ENCODE measurements at regions not wholly inside any gene's neighbourhood (a gene's known extent, or its start where the extent isn't known, plus 50 kb on each side); places are given as distances from the start of the nearest gene placed in this dataset.

GRCh38 chr4:57194068-57194611, 84.0 kb upstream of the IGFBP7 start:
- CTCF ChIA-PET, result no interaction called here
- H3K9me3 ChIP-seq (ENCODE audit: control insufficient read depth in 1 of 2, insufficient read depth in 1 of 2, low read length in 2 of 2), result peaks cover 0 to 17% of the 10 kb centered on the region in 2 experiments

GRCh38 chr4:57193209-57193810, 83.1 kb upstream of the IGFBP7 start:
- Mint-ChIP-seq H3K4me3 (no peak overlapping the region), H3K27ac (no peak overlapping the region), H3K27me3 (peaks cover 48% of the 10 kb centered on the region), H3K36me3 (ENCODE audit: low read depth) (no peaks in the 10 kb centered on the region), H3K4me1 (ENCODE audit: low read depth) (no peaks in the 10 kb centered on the region), H3K9me3 (no peaks in the 10 kb centered on the region)
- DNase-seq, result no peak
- peaks cover 14 to 22% of the 10 kb centered on the region in 2 experiments for H3K27me3 ChIP-seq (ENCODE audit: control insufficient read depth in 1 of 2, insufficient read depth in 2 of 2, low read length in 2 of 2)
- H3K36me3 ChIP-seq (ENCODE audit: insufficient read depth, low read length), result no peaks in the 10 kb centered on the region
- ATAC-seq (ENCODE audit: poor library complexity), result no peak
- no peak overlapping the region for H3K4me3 ChIP-seq (ENCODE audit: low read length)
- POLR2A ChIA-PET, result no interaction called here
- CTCF ChIA-PET, result no interaction called here
- no peak for TF ChIP-seq CTCF (IDR thresholded peaks at IDR 0.05)
- intact Hi-C loops (cut with DNase I, micrococcal nuclease), result no loop called here
- H3K27ac ChIP-seq (ENCODE audit: low read depth in 1 of 2, low read length in 2 of 2), result no peak overlapping the region
- peaks cover 0 to 17% of the 10 kb centered on the region in 2 experiments for H3K9me3 ChIP-seq (ENCODE audit: control insufficient read depth in 1 of 2, insufficient read depth in 1 of 2, low read length in 2 of 2)
- no peaks in the 10 kb centered on the region for H3K4me1 ChIP-seq (ENCODE audit: insufficient read depth, low read length)

More at GRCh38 chr4:57194068-57194611, 84.0 kb upstream of the IGFBP7 start:
- H3K27me3 ChIP-seq (ENCODE audit: control insufficient read depth in 1 of 2, insufficient read depth in 2 of 2, low read length in 2 of 2), result peaks cover 14 to 22% of the 10 kb centered on the region in 2 experiments
- Mint-ChIP-seq H3K27me3 (peaks cover 53% of the 10 kb centered on the region), H3K4me3 (no peak overlapping the region), H3K4me1 (ENCODE audit: low read depth) (no peaks in the 10 kb centered on the region), H3K36me3 (ENCODE audit: low read depth) (no peaks in the 10 kb centered on the region), H3K27ac (no peak overlapping the region), H3K9me3 (no peaks in the 10 kb centered on the region)
- POLR2A ChIA-PET, result no interaction called here
- no peak overlapping the region for H3K27ac ChIP-seq (ENCODE audit: low read depth in 1 of 2, low read length in 2 of 2)
- intact Hi-C loops (cut with DNase I, micrococcal nuclease), result no loop called here
- no peak for TF ChIP-seq CTCF (IDR thresholded peaks at IDR 0.05)
- no peaks in the 10 kb centered on the region for H3K4me1 ChIP-seq (ENCODE audit: insufficient read depth, low read length)
- no peak overlapping the region for H3K4me3 ChIP-seq (ENCODE audit: low read length)
- DNase-seq (no peak), ATAC-seq (ENCODE audit: poor library complexity) (no peak)
- H3K36me3 ChIP-seq (ENCODE audit: insufficient read depth, low read length), result no peaks in the 10 kb centered on the region

- peaks cover 34% of the 10 kb centered on the region for H3K27me3 Mint-ChIP-seq
- intact Hi-C loops (cut with DNase I, micrococcal nuclease), result no loop called here
- POLR2A ChIA-PET, result no interaction called here
- peaks cover 10 to 22% of the 10 kb centered on the region in 2 experiments for H3K27me3 ChIP-seq (ENCODE audit: control insufficient read depth in 1 of 2, insufficient read depth in 2 of 2, low read length in 2 of 2)
- ATAC-seq (ENCODE audit: poor library complexity) (no peak), DNase-seq (no peak)
- no peak overlapping the region for H3K4me3 ChIP-seq (ENCODE audit: low read length)
- CTCF ChIA-PET, result no interaction called here
- H3K4me3 Mint-ChIP-seq, result no peak overlapping the region
- no peak overlapping the region for H3K27ac ChIP-seq (ENCODE audit: low read depth in 1 of 2, low read length in 2 of 2)
- H3K4me1 ChIP-seq (ENCODE audit: insufficient read depth, low read length), result no peaks in the 10 kb centered on the region
- TF ChIP-seq CTCF (IDR thresholded peaks at IDR 0.05), result no peak
- no peaks in the 10 kb centered on the region for H3K4me1 Mint-ChIP-seq (ENCODE audit: low read depth)
- H3K27ac Mint-ChIP-seq, result no peak overlapping the region
- peaks cover 0 to 17% of the 10 kb centered on the region in 2 experiments for H3K9me3 ChIP-seq (ENCODE audit: control insufficient read depth in 1 of 2, insufficient read depth in 1 of 2, low read length in 2 of 2)
- no peaks in the 10 kb centered on the region for H3K36me3 Mint-ChIP-seq (ENCODE audit: low read depth)
- no peaks in the 10 kb centered on the region for H3K36me3 ChIP-seq (ENCODE audit: insufficient read depth, low read length)
- no peaks in the 10 kb centered on the region for H3K9me3 Mint-ChIP-seq
These were observed 81.4 kb upstream of the IGFBP7 start for GRCh38 chr4:57191523-57192034.

Data from CD4-positive, alpha-beta T cell (primary cell).